ENCODE measurements at regions not wholly inside any gene's neighbourhood (a gene's known extent, or its start where the extent isn't known, plus 50 kb on each side); places are given as distances from the start of the nearest gene placed in this dataset.

DNA sequence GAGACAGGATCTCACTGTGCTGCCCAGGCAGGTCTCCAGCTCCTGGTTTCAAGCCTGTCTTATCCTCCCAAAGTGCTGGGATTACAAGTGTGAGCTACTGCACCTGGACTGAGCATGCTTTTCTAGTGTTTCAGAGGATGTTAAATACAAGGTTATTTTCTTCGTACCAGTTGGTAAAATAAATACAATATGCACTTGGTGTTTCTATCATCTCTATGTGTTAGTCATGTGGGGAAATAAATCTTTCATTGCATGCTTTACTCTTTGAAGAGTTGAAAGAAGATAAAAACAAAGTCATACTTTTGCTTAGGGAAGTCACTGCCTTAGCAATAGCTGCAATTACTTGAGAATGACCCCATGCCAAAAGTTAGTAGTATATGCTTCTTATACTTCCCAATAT, 162.3 kb downstream of the PCDH7 start:
- TF ChIP-seq, protein P1, sequence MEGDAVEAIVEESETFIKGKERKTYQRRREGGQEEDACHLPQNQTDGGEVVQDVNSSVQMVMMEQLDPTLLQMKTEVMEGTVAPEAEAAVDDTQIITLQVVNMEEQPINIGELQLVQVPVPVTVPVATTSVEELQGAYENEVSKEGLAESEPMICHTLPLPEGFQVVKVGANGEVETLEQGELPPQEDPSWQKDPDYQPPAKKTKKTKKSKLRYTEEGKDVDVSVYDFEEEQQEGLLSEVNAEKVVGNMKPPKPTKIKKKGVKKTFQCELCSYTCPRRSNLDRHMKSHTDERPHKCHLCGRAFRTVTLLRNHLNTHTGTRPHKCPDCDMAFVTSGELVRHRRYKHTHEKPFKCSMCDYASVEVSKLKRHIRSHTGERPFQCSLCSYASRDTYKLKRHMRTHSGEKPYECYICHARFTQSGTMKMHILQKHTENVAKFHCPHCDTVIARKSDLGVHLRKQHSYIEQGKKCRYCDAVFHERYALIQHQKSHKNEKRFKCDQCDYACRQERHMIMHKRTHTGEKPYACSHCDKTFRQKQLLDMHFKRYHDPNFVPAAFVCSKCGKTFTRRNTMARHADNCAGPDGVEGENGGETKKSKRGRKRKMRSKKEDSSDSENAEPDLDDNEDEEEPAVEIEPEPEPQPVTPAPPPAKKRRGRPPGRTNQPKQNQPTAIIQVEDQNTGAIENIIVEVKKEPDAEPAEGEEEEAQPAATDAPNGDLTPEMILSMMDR (conservative IDR thresholded peaks at IDR 0.05): no peak
- Histone ChIP-seq H3K23me2 (ENCODE audit: insufficient read length, low read depth, low read length, poor library complexity, severe bottlenecking) (no peaks in the 10 kb centered on the region), H3K27ac (ENCODE audit: insufficient read length, low read depth, low read length) (no peak overlapping the region), H2BK15ac (ENCODE audit: low read depth, low read length) (no peak overlapping the region), H2AFZ (ENCODE audit: low read length) (no peak overlapping the region), H3K23ac (ENCODE audit: insufficient read length, low read depth, low read length) (no peak overlapping the region), H3K27me3 (ENCODE audit: insufficient read depth, low read length) (no peaks in the 10 kb centered on the region), H3K79me1 (ENCODE audit: insufficient read depth, low read depth, low read length, poor library complexity, severe bottlenecking) (no peaks in the 10 kb centered on the region), H3K18ac (ENCODE audit: insufficient read length, low read depth, low read length) (no peak overlapping the region), H3K9ac (ENCODE audit: extremely low read depth, insufficient read length, low read length) (no peak overlapping the region), H4K5ac (ENCODE audit: insufficient read length, low read depth, low read length) (no peak overlapping the region), H3K79me2 (ENCODE audit: insufficient read depth, low read length) (no peaks in the 10 kb centered on the region), H3K9me3 (ENCODE audit: control insufficient read depth, low read depth, low read length) (no peaks in the 10 kb centered on the region), H4K8ac (replicated peaks; ENCODE audit: insufficient read length, low read depth, low read length) (no peak overlapping the region), H4K20me1 (ENCODE audit: control insufficient read depth, insufficient read depth, insufficient read length) (no peaks in the 10 kb centered on the region), H3K4ac (ENCODE audit: low read depth, low read length) (no peak overlapping the region), H4K91ac (ENCODE audit: insufficient read length, low read depth, low read length) (no peak overlapping the region), H2BK120ac (ENCODE audit: low read depth, low read length, poor library complexity, severe bottlenecking) (no peak overlapping the region), H2BK5ac (ENCODE audit: insufficient read length, low read length) (no peak overlapping the region), H3K56ac (ENCODE audit: insufficient read length, low read depth, low read length) (no peak overlapping the region), H3T11ph (ENCODE audit: low read length) (no peak overlapping the region), H2BK12ac (ENCODE audit: insufficient read length, low read depth, low read length) (no peak overlapping the region), H3K4me2 (ENCODE audit: insufficient read depth, insufficient read length, low read length) (no peak overlapping the region), H2AK5ac (ENCODE audit: insufficient read length, low read length) (no peak overlapping the region), H2BK20ac (ENCODE audit: low read depth, low read length, poor library complexity, severe bottlenecking) (no peak overlapping the region), H3K4me1 (ENCODE audit: insufficient read depth, low read length) (no peaks in the 10 kb centered on the region), H3K14ac (ENCODE audit: insufficient read depth, low read length) (no peak overlapping the region)
- peaks cover 0 to 2% (median 0%) of the 10 kb centered on the region in 3 experiments; a peak in 1 of 7 replicates for H3K36me3 Mint-ChIP-seq (ENCODE audit: insufficient read depth in 1 of 3, low read depth in 3 of 3)
- H3K27me3 Mint-ChIP-seq (ENCODE audit: low read depth): no peaks in the 10 kb centered on the region
- H3K4me3 Mint-ChIP-seq: no peak overlapping the region
- DNase-seq: no peak
- H3K9me3 Mint-ChIP-seq: peaks cover 4% of the 10 kb centered on the region in 2 experiments; a peak in 2 of 5 replicates
- peaks cover 9 to 11% of the 10 kb centered on the region in 2 experiments for H3K4me1 Mint-ChIP-seq
- no CpG with 5 or more reads among the region's 1 CpG for WGBS (ENCODE audit: extremely low coverage, insufficient read length, low lambda C conversion rate)
- no peak overlapping the region for H3K27ac Mint-ChIP-seq

Data from H9 (cell line).